Pancreas (tissue), 10 donors: ENCODE measurements at regions not wholly inside any gene's neighbourhood (a gene's known extent, or its start where the extent isn't known, plus 50 kb on each side); places are given as distances from the start of the nearest gene placed in this dataset.

Experiments
- ATAC-seq, 4 donors: fragments of 200-7000 bp; cut with Tn5 transposase; one replicate each; pipeline versions ENCODE4 v1.8.0 to v1.9.1; 2020; ENCODE audit warnings: mild to moderate bottlenecking in 4 of 4, moderate library complexity in 4 of 4
- DNase-seq, 6 donors: peaks; one replicate each; pipeline ENCODE4 v3.0.0-alpha.2; 2020
- FAIRE-seq: peaks from 2 replicates; lab custom pipeline; 2012; peaks lifted over from hg19 to GRCh38; lab: Jason Lieb, UNC
- H3K27ac ChIP-seq, 4 donors: fragments of 200-600 bp; sonication (generic); 1 replicate in 3 of 4; 2 replicates in 1 of 4; pipeline versions ENCODE4 v1.5.0 to v1.8.0; 2020
- H3K27me3 ChIP-seq, 4 donors: fragments of 200-600 bp; one replicate each; pipeline ENCODE4 v1.8.0; 2021
- H3K36me3 ChIP-seq, 3 donors: fragments of 200-600 bp; sonication (generic) in 1 of 3; one replicate each; pipeline versions ENCODE4 v1.5.0 to v1.8.0; 2020 to 2021
- H3K4me1 ChIP-seq, 3 donors: fragments of 200-600 bp; one replicate each; pipeline ENCODE4 v1.8.0; 2021
- H3K4me3 ChIP-seq, 4 donors: fragments of 200-600 bp; sonication (generic) in 2 of 4; one replicate each; pipeline versions ENCODE4 v1.5.0 to v1.8.0; 2020 to 2021
- H3K9me3 ChIP-seq, 4 donors: fragments of 200-600 bp; one replicate each; pipeline ENCODE4 v1.8.0; 2021
- WGBS, 2 donors: extraction: QIAGEN DNeasy Blood & Tissue Kit; methylation state at CpG; one replicate each; pipeline ENCODE4 v1.1.7; 2013; 5-methylcytosine and 5-hydroxymethylcytosine counted together
- intact Hi-C, 3 donors: fragments of 100-400 bp; cut with DNase I; formaldehyde crosslinking; loops; one replicate each; pipeline versions ENCODE4 v1.11.1 to v1.14.2; 2022
- TF ChIP-seq, protein P1 (sequence below), 4 donors: fragments of 200-600 bp; sonication (generic) in 3 of 4; IDR thresholded peaks; one replicate each; pipeline versions ENCODE4 v1.5.0 to v1.8.0; 2021; ENCODE audit warnings: antibody characterized with exemption in 4 of 4
- donor health status: healthy with polysubstance abuse.
- donor health status: DM: no; HTN: no; CAD: no; lungs with moderate emphysema.
- donor health status: DM: no; HTN: no; CAD: no.
- donor health status: control.
- donor health status: control.
- donor health status: Bipolar disorder and iron deficiency.
- donor health status: DM: yes; HTN: yes; CAD: no.
- donor health status: DM: no; HTN: no; CAD: no.
- donor health status: DM: no; HTN: no; CAD: no.
- donor health status: DM: yes; HTN: yes; CAD: no.

DNA sequence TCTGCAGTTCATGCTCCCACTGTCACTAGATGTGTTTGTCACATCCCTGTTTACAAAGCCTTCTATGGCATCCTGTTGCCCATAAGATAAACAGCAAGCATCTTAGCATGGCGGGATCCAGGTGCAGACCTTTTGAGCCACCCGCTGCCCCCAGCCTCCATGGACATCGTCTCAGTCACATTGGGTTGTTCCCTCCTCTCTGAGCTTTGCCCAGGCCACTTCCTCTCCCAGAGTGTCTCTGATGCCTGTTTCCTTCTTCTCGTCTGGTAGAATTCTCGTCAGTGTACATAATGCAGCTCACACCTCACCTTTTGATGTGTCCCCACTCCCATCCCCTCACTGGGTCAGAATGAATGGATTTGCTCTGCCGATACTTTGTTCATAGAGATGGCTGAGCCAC is 239.0 kb upstream of the APCDD1 start:
- 79 to 86% methylated on average over 6 of the region's 6 CpGs for WGBS, 2 donors
- Histone ChIP-seq H3K4me3 (no peak overlapping the region), H3K4me1 (peaks cover 0 to 9% (median 5%) of the 10 kb centered on the region in 3 donors), H3K9me3 (no peaks in the 10 kb centered on the region), H3K27ac (no peak overlapping the region), H3K36me3 (no peaks in the 10 kb centered on the region), H3K27me3 (no peaks in the 10 kb centered on the region)
- DNase-seq (no peak), ATAC-seq (peak in 1 of 4 donors; percentile 48), FAIRE-seq (no peak)
- intact Hi-C loops = loop anchor here in 1 of 3 donors (10.0 kb wide), 1 partner anchor 61 kb away; no protein-coding TSS in a partner anchor
- TF ChIP-seq, protein P1, sequence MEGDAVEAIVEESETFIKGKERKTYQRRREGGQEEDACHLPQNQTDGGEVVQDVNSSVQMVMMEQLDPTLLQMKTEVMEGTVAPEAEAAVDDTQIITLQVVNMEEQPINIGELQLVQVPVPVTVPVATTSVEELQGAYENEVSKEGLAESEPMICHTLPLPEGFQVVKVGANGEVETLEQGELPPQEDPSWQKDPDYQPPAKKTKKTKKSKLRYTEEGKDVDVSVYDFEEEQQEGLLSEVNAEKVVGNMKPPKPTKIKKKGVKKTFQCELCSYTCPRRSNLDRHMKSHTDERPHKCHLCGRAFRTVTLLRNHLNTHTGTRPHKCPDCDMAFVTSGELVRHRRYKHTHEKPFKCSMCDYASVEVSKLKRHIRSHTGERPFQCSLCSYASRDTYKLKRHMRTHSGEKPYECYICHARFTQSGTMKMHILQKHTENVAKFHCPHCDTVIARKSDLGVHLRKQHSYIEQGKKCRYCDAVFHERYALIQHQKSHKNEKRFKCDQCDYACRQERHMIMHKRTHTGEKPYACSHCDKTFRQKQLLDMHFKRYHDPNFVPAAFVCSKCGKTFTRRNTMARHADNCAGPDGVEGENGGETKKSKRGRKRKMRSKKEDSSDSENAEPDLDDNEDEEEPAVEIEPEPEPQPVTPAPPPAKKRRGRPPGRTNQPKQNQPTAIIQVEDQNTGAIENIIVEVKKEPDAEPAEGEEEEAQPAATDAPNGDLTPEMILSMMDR (IDR thresholded peaks at IDR 0.05) = no peak

DNA sequence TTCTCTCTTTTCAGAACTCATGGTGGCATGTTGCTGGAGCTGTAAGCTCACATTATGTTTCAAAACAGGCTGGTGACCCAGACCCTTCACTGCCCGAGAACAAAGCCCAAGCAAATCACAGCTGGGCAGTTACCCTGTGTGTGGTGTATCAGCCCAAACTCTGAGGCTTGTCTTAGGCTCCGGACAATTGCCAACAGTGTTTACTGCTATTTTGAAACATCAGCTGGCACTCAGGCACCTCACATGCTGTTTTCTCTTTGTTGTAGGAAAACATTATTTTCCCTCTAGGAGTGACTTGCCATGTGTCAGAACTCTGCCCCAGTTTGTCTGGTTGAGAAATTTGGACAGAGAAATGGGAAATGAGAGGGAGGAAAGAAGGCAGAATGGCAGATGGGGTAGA is 237.6 kb upstream of the APCDD1 start:
- H3K27ac ChIP-seq = no peak overlapping the region
- WGBS, 2 donors = 89 to 94% methylated on average over 2 of the region's 2 CpGs
- ATAC-seq (no peak), DNase-seq (no peak), FAIRE-seq (no peak)
- H3K27me3 ChIP-seq = no peaks in the 10 kb centered on the region
- no peaks in the 10 kb centered on the region for H3K36me3 ChIP-seq
- intact Hi-C loops = loop anchor here in 1 of 3 donors (10.0 kb wide), 1 partner anchor 62 kb away; no protein-coding TSS in a partner anchor
- TF ChIP-seq, protein P1 (IDR thresholded peaks at IDR 0.05) = no peak
- no peak overlapping the region for H3K4me3 ChIP-seq
- H3K9me3 ChIP-seq = no peaks in the 10 kb centered on the region
- peaks cover 0 to 9% (median 5%) of the 10 kb centered on the region in 3 donors for H3K4me1 ChIP-seq

DNA sequence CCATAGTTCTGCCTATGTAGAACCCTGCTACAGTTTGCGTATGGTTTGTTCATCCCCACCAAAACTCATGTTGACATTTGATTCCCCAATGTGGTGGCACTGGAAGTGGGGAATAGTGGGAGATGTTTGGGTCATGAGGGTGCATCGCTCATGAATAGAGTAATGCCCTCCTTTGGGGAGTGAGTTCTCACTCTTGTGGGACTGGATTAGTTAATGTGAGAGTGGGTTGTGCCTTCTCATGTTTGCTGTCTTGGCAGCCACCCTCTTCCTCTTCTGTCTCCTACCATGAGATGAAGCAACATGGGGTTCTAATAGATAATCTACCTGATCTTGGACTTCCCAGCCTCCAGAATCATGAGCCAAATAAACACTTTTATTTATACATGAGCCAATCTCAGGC is 237.2 kb upstream of the APCDD1 start:
- no peak for ATAC-seq
- WGBS, 2 donors = 66 to 72% methylated on average over 2 of the region's 2 CpGs
- no peak for DNase-seq
- Histone ChIP-seq H3K36me3 (no peaks in the 10 kb centered on the region), H3K9me3 (no peaks in the 10 kb centered on the region), H3K27ac (no peak overlapping the region), H3K4me1 (peaks cover 0 to 9% (median 5%) of the 10 kb centered on the region in 3 donors), H3K27me3 (no peaks in the 10 kb centered on the region), H3K4me3 (no peak overlapping the region)
- FAIRE-seq = no peak
- TF ChIP-seq, protein P1 (IDR thresholded peaks at IDR 0.05) = no peak
- intact Hi-C loops = loop anchor here in 1 of 3 donors (10.0 kb wide), 1 partner anchor 62 kb away; no protein-coding TSS in a partner anchor

DNA sequence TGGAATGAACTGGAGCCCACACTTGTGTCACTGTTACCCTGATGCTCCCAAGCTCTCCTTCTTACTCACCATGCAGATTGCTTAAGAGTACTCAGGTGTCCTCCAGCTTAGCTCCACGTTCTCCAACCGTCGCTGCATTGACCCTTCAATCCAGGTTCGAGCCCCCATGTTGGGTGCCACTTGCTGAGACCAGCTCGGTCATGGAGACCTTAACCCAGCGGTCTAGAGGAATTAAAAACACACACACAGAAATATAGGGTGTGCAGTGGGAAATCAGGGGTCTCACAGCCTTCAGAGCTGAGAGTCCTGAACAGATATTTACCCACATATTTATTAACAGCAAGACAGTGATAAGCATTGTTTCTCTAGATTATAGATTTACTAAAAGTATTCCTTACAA is 229.1 kb upstream of the APCDD1 start:
- Histone ChIP-seq H3K36me3 (no peaks in the 10 kb centered on the region), H3K9me3 (no peaks in the 10 kb centered on the region), H3K27me3 (no peaks in the 10 kb centered on the region), H3K4me3 (no peak overlapping the region), H3K27ac (no peak overlapping the region), H3K4me1 (no peaks in the 10 kb centered on the region)
- 92 to 98% methylated on average over 6 of the region's 6 CpGs for WGBS, 2 donors
- FAIRE-seq (no peak), DNase-seq (no peak), ATAC-seq (no peak)
- TF ChIP-seq, protein P1 (IDR thresholded peaks at IDR 0.05) = no peak
- intact Hi-C loops = no loop called here

DNA sequence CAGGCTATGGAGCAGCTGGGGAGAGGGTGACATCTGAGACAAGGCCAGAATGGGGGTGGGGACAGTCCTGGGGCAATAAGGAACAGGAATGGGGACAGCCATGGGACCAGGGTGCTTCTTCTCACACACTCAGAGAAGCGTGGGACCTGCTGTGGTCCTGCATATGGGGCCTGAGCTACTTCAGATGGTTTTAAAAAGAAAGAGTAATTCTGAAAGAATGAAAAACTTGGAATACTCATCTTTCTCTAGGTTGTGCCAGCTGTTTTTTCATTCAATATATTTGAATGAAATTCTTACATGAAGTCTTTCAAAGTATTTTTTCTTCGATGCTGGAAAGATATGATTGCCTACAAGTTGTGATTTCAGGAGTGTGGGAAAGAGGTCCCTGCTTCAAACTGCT is 227.5 kb upstream of the APCDD1 start:
- no peaks in the 10 kb centered on the region for H3K4me1 ChIP-seq
- ATAC-seq (no peak), DNase-seq (no peak), FAIRE-seq (no peak)
- 92 to 100% methylated on average over 2 of the region's 2 CpGs for WGBS, 2 donors
- H3K4me3 ChIP-seq = no peak overlapping the region
- TF ChIP-seq, protein P1 (IDR thresholded peaks at IDR 0.05) = no peak
- intact Hi-C loops = no loop called here
- H3K27ac ChIP-seq = no peak overlapping the region
- H3K36me3 ChIP-seq = no peaks in the 10 kb centered on the region
- H3K9me3 ChIP-seq = no peaks in the 10 kb centered on the region
- no peaks in the 10 kb centered on the region for H3K27me3 ChIP-seq
